H9 (cell line): ENCODE measurements at regions not wholly inside any gene's neighbourhood (a gene's known extent, or its start where the extent isn't known, plus 50 kb on each side); places are given as distances from the start of the nearest gene placed in this dataset.
A peak's percentile ranks its signal among the peaks of the same experiment; 100 is the strongest.

Source experiments
- DNase-seq: peaks from one replicate; pipeline ENCODE4 v3.0.0-alpha.2; 2017
- H2AFZ ChIP-seq: one replicate; pipeline ENCODE4 v1.6.1; 2013; ENCODE audit warnings: mild to moderate bottlenecking, low read length, control low read depth, moderate library complexity
- H2AK5ac ChIP-seq: 2 replicates; pipeline ENCODE4 v1.6.1; 2013; ENCODE audit warnings: low read length, control low read depth, mixed read lengths; ENCODE audit not compliant: insufficient read length
- H2BK120ac ChIP-seq: one replicate; pipeline ENCODE4 v1.6.1; 2013; ENCODE audit warnings: low read depth, mild to moderate bottlenecking, low read length, control low read depth, inconsistent platforms; ENCODE audit not compliant: poor library complexity, severe bottlenecking
- H2BK12ac ChIP-seq: 2 replicates; pipeline ENCODE4 v1.6.1; 2013; ENCODE audit warnings: low read length, control low read depth, mixed read lengths, low read depth; ENCODE audit not compliant: insufficient read length
- H2BK15ac ChIP-seq: 2 replicates; pipeline ENCODE4 v1.6.1; 2013; ENCODE audit warnings: low read depth, low read length, control low read depth
- H2BK20ac ChIP-seq: one replicate; pipeline ENCODE4 v1.6.1; 2013; ENCODE audit warnings: low read depth, mild to moderate bottlenecking, low read length, control low read depth, inconsistent platforms; ENCODE audit not compliant: poor library complexity, severe bottlenecking
- H2BK5ac ChIP-seq: 2 replicates; pipeline ENCODE4 v1.6.1; 2013; ENCODE audit warnings: low read length, control low read depth, mixed read lengths; ENCODE audit not compliant: insufficient read length
- H3K14ac ChIP-seq: 2 replicates; pipeline ENCODE4 v1.6.1; 2013; ENCODE audit warnings: low read length, control low read depth; ENCODE audit not compliant: insufficient read depth
- H3K18ac ChIP-seq: 2 replicates; pipeline ENCODE4 v1.6.1; 2013; ENCODE audit warnings: low read depth, mild to moderate bottlenecking, mixed read lengths, low read length, control low read depth; ENCODE audit not compliant: insufficient read length
- H3K23ac ChIP-seq: 2 replicates; pipeline ENCODE4 v1.6.1; 2013; ENCODE audit warnings: low read length, control low read depth, mixed read lengths, low read depth; ENCODE audit not compliant: insufficient read length
- H3K23me2 ChIP-seq: 2 replicates; pipeline ENCODE4 v1.6.1; 2013; ENCODE audit warnings: low read depth, mild to moderate bottlenecking, mixed read lengths, low read length, control low read depth; ENCODE audit not compliant: insufficient read length, poor library complexity, severe bottlenecking
- H3K27ac ChIP-seq: 2 replicates; pipeline ENCODE4 v1.5.1; 2013; ENCODE audit warnings: low read length, control low read depth, mixed read lengths, low read depth; ENCODE audit not compliant: insufficient read length
- H3K27me3 ChIP-seq: 2 replicates; pipeline ENCODE4 v1.6.1; 2013; ENCODE audit warnings: low read length, control low read depth, inconsistent platforms; ENCODE audit not compliant: insufficient read depth
- H3K4ac ChIP-seq: 2 replicates; pipeline ENCODE4 v1.6.1; 2013; ENCODE audit warnings: low read depth, mild to moderate bottlenecking, control low read depth, inconsistent platforms, low read length, moderate library complexity
- H3K4me1 ChIP-seq: 2 replicates; pipeline ENCODE4 v1.6.1; 2013; ENCODE audit warnings: low read length, control low read depth, inconsistent platforms; ENCODE audit not compliant: insufficient read depth
- H3K4me2 ChIP-seq: 2 replicates; pipeline ENCODE4 v1.6.1; 2013; ENCODE audit warnings: low read length, control low read depth, mixed read lengths; ENCODE audit not compliant: insufficient read length, insufficient read depth
- H3K56ac ChIP-seq: 2 replicates; pipeline ENCODE4 v1.6.1; 2013; ENCODE audit warnings: low read depth, mild to moderate bottlenecking, mixed read lengths, low read length, control low read depth; ENCODE audit not compliant: insufficient read length
- H3K79me1 ChIP-seq: 2 replicates; pipeline ENCODE4 v1.6.1; 2013; ENCODE audit warnings: low read depth, mild to moderate bottlenecking, moderate library complexity, low read length, control low read depth, inconsistent platforms; ENCODE audit not compliant: insufficient read depth, poor library complexity, severe bottlenecking
- H3K79me2 ChIP-seq: 2 replicates; pipeline ENCODE4 v1.6.1; 2013; ENCODE audit warnings: low read length, control low read depth, inconsistent platforms; ENCODE audit not compliant: insufficient read depth
- H3K9ac ChIP-seq: 2 replicates; pipeline ENCODE4 v1.6.1; 2013; ENCODE audit warnings: low read length, control low read depth, mixed read lengths; ENCODE audit not compliant: insufficient read length; ENCODE audit errors: extremely low read depth
- H3K9me3 ChIP-seq: one replicate; pipeline ENCODE4 v1.6.1; 2013; ENCODE audit warnings: low read depth, low read length, inconsistent platforms; ENCODE audit not compliant: control insufficient read depth
- H3T11ph ChIP-seq: one replicate; pipeline ENCODE4 v1.6.1; 2013; ENCODE audit warnings: mild to moderate bottlenecking, low read length, control low read depth, inconsistent platforms
- H4K20me1 ChIP-seq: one replicate; pipeline ENCODE4 v1.6.1; 2013; ENCODE audit not compliant: control insufficient read depth, insufficient read length, insufficient read depth
- H4K5ac ChIP-seq: 2 replicates; pipeline ENCODE4 v1.6.1; 2013; ENCODE audit warnings: low read depth, mild to moderate bottlenecking, mixed read lengths, low read length, control low read depth; ENCODE audit not compliant: insufficient read length
- H4K8ac ChIP-seq: replicated peaks from 2 replicates; pipeline ENCODE4 v1.6.1; 2013; ENCODE audit warnings: low read length, control low read depth, mixed read lengths, low read depth; ENCODE audit not compliant: insufficient read length
- H4K91ac ChIP-seq: 2 replicates; pipeline ENCODE4 v1.6.1; 2013; ENCODE audit warnings: low read depth, mild to moderate bottlenecking, moderate library complexity, mixed read lengths, low read length, control low read depth; ENCODE audit not compliant: insufficient read length
- H3K27ac Mint-ChIP-seq, 3 experiments: 2 replicates in 2 of 3; 3 replicates in 1 of 3; pipeline ENCODE4 v1.8.0; 2020 to 2021; ENCODE audit warnings: mixed read lengths in 3 of 3, mild to moderate bottlenecking in 1 of 3, moderate library complexity in 1 of 3
- H3K27me3 Mint-ChIP-seq: 2 replicates; pipeline ENCODE4 v1.8.0; 2021; ENCODE audit warnings: low read depth, mild to moderate bottlenecking, moderate library complexity, mixed read lengths
- H3K36me3 Mint-ChIP-seq, 3 experiments: 2 replicates in 2 of 3; 3 replicates in 1 of 3; pipeline ENCODE4 v1.8.0; 2020 to 2021; ENCODE audit warnings: low read depth in 3 of 3, mixed read lengths in 3 of 3; ENCODE audit not compliant: insufficient read depth in 1 of 3
- H3K4me1 Mint-ChIP-seq, 2 experiments: 2 replicates each; pipeline ENCODE4 v1.8.0; 2020; ENCODE audit warnings: mixed read lengths in 2 of 2
- H3K4me3 Mint-ChIP-seq, 2 experiments: 2 replicates in 1 of 2; 3 replicates in 1 of 2; pipeline ENCODE4 v1.8.0; 2020 to 2021; ENCODE audit warnings: mild to moderate bottlenecking in 2 of 2, mixed read lengths in 2 of 2, moderate library complexity in 1 of 2
- H3K9me3 Mint-ChIP-seq, 2 experiments: 2 replicates in 1 of 2; 3 replicates in 1 of 2; pipeline ENCODE4 v1.8.0; 2020; ENCODE audit warnings: mild to moderate bottlenecking in 2 of 2, mixed read lengths in 2 of 2, moderate library complexity in 1 of 2
- WGBS: extraction: QIAGEN DNeasy Blood & Tissue Kit; methylation state at CpG from one replicate; pipeline ENCODE4 v1.1.7; 2013; ENCODE audit warnings: missing lambda C conversion rate, low lambda C conversion rate, mixed read lengths; ENCODE audit not compliant: insufficient read length; ENCODE audit errors: extremely low coverage; 5-methylcytosine and 5-hydroxymethylcytosine counted together
- TF ChIP-seq, protein P1 (sequence below): fragments of 200-600 bp; sonication (generic); conservative IDR thresholded peaks from 3 replicates; pipeline ENCODE4 v1.8.0; 2021; ENCODE audit warnings: antibody characterized with exemption, mild to moderate bottlenecking

DNA sequence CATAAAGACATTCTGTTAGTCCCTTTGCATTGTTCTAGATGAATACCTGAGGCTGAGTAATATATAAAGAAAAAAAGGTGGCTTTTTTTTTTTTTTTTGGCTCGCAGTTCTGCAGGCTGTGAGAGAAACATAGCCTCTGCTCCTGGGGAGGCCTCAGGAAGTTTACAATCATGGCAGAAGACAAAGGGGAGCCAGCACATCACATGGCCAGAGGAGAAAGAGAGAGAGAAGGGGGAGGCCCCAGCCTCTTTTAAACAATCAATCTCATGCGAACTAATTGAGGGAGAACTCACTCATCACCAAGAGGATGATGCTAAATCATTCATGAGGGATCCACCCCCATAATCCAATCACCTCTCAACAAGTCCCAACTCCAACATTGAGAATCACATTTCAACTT, 364.0 kb upstream of the EPHA5 start:
- Histone ChIP-seq H3K18ac (no peak overlapping the region), H3K23ac (no peak overlapping the region), H3K4me2 (no peak overlapping the region), H3K56ac (no peak overlapping the region), H3K27me3 (no peaks in the 10 kb centered on the region), H2BK5ac (no peak overlapping the region), H3K4ac (no peak overlapping the region), H3K14ac (no peak overlapping the region), H3K79me1 (no peaks in the 10 kb centered on the region), H4K20me1 (no peaks in the 10 kb centered on the region), H4K91ac (no peak overlapping the region), H3K4me1 (no peaks in the 10 kb centered on the region), H2AK5ac (no peak overlapping the region), H3K27ac (no peak overlapping the region), H3K9me3 (no peaks in the 10 kb centered on the region), H3K23me2 (no peaks in the 10 kb centered on the region), H4K5ac (no peak overlapping the region), H2BK20ac (no peak overlapping the region), H2BK120ac (no peak overlapping the region), H4K8ac (no peak overlapping the region), H2BK12ac (no peak overlapping the region), H3K79me2 (no peaks in the 10 kb centered on the region), H3T11ph (no peak overlapping the region), H2AFZ (no peak overlapping the region), H3K9ac (no peak overlapping the region), H2BK15ac (no peak overlapping the region)
- peak overlapping the region in 1 of 3 experiments; percentile 82; a peak in 2 of 7 replicates for H3K27ac Mint-ChIP-seq
- WGBS: no CpG with 5 or more reads among the region's 2 CpGs
- no peak for DNase-seq
- H3K4me3 Mint-ChIP-seq: no peak overlapping the region
- no peaks in the 10 kb centered on the region for H3K27me3 Mint-ChIP-seq
- no peaks in the 10 kb centered on the region for H3K36me3 Mint-ChIP-seq
- peaks cover 0 to 2% of the 10 kb centered on the region in 2 experiments; a peak in 2 of 5 replicates for H3K9me3 Mint-ChIP-seq
- H3K4me1 Mint-ChIP-seq: peaks cover 8 to 11% of the 10 kb centered on the region in 2 experiments
- TF ChIP-seq, protein P1, sequence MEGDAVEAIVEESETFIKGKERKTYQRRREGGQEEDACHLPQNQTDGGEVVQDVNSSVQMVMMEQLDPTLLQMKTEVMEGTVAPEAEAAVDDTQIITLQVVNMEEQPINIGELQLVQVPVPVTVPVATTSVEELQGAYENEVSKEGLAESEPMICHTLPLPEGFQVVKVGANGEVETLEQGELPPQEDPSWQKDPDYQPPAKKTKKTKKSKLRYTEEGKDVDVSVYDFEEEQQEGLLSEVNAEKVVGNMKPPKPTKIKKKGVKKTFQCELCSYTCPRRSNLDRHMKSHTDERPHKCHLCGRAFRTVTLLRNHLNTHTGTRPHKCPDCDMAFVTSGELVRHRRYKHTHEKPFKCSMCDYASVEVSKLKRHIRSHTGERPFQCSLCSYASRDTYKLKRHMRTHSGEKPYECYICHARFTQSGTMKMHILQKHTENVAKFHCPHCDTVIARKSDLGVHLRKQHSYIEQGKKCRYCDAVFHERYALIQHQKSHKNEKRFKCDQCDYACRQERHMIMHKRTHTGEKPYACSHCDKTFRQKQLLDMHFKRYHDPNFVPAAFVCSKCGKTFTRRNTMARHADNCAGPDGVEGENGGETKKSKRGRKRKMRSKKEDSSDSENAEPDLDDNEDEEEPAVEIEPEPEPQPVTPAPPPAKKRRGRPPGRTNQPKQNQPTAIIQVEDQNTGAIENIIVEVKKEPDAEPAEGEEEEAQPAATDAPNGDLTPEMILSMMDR: no peak
